SU-DHL-6 (cell line): ENCODE measurements at regions not wholly inside any gene's neighbourhood (a gene's known extent, or its start where the extent isn't known, plus 50 kb on each side); places are given as distances from the start of the nearest gene placed in this dataset.
"Not testable (repeated sequence)": the region's sequence is repeated elsewhere in the genome, so short reads cannot be mapped to it uniquely, and the experiment has no call there.

Experiments
- CTCF ChIP-seq: fragments of 200-600 bp; sonication (generic); IDR thresholded peaks from one replicate; pipeline ENCODE4 v1.5.1; 2017; ENCODE audit warnings: antibody characterized with exemption, mild to moderate bottlenecking, low read length, moderate library complexity; ENCODE audit not compliant: insufficient read depth, poor library complexity, severe bottlenecking
- EZH2phosphoT487 ChIP-seq: fragments of 200-600 bp; sonication (generic), shearing (Covaris generic); conservative IDR thresholded peaks from 2 replicates; pipeline ENCODE4 v1.6.1; 2018; ENCODE audit warnings: mild to moderate bottlenecking, antibody characterized with exemption, low read length, moderate library complexity, mixed read lengths

GRCh38 chr13:58505262-58505920 lies 873.8 kb downstream of the PCDH17 start:
- not testable (repeated sequence) for TF ChIP-seq CTCF, EZH2phosphoT487
